GM19324 (cell line): ENCODE measurements at regions not wholly inside any gene's neighbourhood (a gene's known extent, or its start where the extent isn't known, plus 50 kb on each side); places are given as distances from the start of the nearest gene placed in this dataset.
A peak's percentile ranks its signal among the peaks of the same experiment; 100 is the strongest.
"Not testable (repeated sequence)": the region's sequence is repeated elsewhere in the genome, so short reads cannot be mapped to it uniquely, and the experiment has no call there.

Source experiments
- ATAC-seq: cut with Tn5 transposase; IDR thresholded peaks from one replicate; pipeline ENCODE4 v1.9.1; 2021; ENCODE audit warnings: mild to moderate bottlenecking, moderate library complexity; ENCODE audit not compliant: unreplicated experiment, low FRiP score

- no peak for ATAC-seq
Measured at GRCh38 chr9:38342532-38342931, 50.0 kb upstream of the ALDH1B1 start.

- ATAC-seq: no peak
Measured at GRCh38 chr9:38342096-38342495, 50.4 kb upstream of the ALDH1B1 start.

DNA sequence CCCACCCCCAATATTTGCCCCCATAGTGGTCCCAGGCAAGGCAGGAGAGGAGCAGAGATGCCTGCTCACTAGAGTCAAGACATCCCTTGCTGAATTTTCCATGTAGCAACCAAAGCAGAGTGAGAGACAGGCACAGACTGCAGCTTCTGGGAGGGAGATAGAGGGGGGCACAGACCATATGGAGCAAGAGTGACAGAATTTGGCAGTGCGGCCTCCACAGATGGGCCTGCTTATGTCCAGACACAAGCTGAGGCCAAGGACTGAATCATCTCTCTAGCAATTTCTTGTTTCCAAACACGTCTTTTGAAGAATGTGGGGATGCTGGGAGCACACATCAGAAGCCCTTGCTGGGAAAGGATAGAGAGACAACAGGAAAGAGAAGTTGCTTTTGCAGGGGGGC lies 53.0 kb upstream of the ALDH1B1 start:
- no peak for ATAC-seq

- ATAC-seq: no peak
Measured at GRCh38 chr9:38339087-38339486, 53.4 kb upstream of the ALDH1B1 start.

- no peak for ATAC-seq
Measured at GRCh38 chr9:38338342-38339018, 54.0 kb upstream of the ALDH1B1 start.

GRCh38 chr9:38337706-38338264 lies 54.7 kb upstream of the ALDH1B1 start:
- ATAC-seq: no peak

- ATAC-seq: no peak
Measured at GRCh38 chr9:38337181-38337580, 55.3 kb upstream of the ALDH1B1 start.

DNA sequence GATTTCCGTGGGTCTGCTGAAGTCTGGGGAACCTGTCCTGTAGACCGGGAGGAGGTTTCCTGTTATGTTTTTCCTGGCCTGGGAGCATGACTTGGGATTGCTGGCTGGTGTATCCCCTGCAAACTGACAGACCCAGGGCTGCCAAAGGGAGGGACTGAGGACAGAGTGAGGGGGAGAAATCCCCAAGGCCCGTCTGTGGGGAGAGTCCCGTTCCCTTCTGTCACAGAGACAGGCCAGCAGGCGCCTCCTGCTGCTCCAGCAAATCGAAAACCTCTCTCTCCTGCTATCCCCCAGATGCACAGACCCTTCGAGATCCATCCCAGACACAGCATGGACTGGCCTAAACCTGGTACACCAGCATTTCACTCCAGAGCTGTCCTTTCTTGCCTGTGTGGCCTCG lies 56.2 kb upstream of the ALDH1B1 start:
- no peak for ATAC-seq

- no peak for ATAC-seq
Measured at GRCh38 chr9:38335686-38336085, 56.8 kb upstream of the ALDH1B1 start.

DNA sequence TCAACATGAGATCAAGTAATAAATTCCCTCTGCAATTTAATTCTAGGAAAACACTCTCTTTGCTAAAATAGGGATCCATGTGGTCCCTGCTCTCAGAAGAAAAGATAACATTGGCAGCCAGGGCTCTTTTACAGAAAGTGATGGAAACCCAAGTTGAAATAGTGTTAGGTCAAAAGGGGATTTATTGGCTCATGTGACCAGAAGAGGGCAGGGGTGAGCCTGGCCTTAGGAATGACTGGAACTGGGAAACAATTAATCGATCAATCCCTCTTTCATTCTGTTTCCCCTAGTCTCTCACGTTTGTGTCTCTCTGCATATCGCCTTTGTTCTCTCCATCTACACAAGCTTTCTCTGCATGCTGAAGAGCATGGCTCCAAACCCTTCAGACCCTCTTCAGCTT lies 58.3 kb upstream of the ALDH1B1 start:
- no peak for ATAC-seq

GRCh38 chr9:38333047-38333446 lies 59.5 kb upstream of the ALDH1B1 start:
- no peak for ATAC-seq

DNA sequence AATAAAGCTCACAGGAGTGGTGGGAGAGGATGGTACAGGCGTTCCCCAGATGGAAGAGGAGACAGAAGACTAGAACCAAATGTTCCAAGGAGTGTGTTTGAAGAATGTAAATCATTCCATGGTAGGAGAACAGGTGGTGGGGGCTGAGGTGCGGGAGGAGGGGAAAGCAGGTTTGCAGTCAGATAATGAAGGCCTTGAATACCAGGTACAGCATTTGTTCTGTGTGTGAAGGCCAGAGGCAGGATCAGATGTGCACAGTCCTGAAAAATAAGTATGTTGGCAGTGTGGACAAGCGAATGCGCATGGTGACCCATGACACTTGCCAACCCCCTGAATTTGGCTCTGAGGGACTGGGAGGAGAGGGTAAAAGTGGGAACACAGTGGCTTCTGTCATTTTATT lies 59.9 kb upstream of the ALDH1B1 start:
- ATAC-seq: no peak

- ATAC-seq: no peak
Measured at GRCh38 chr9:38331141-38331540, 61.4 kb upstream of the ALDH1B1 start.

GRCh38 chr9:38329968-38330367 lies 62.5 kb upstream of the ALDH1B1 start:
- no peak for ATAC-seq

- ATAC-seq: no peak
Measured at GRCh38 chr9:38328765-38329164, 63.7 kb upstream of the ALDH1B1 start.

DNA sequence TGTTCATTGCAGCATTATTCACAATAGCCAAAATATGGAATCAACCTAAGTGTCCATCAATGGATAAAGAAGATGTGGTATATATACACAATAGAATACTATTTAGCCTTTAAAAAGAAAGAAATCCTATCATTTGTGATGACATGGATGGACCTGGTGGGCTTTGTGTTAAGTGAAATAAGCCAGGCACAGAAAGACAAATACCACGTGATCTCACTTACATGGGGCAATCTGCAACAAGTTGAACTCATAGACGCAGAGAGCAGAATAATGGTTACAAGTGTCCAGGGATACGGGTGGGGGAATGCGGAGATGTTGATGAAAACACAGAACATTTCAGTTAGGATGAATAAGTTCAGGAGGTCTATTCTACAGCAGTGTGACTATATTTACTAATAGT lies 66.4 kb upstream of the ALDH1B1 start:
- ATAC-seq: no peak

GRCh38 chr9:38324213-38324612 lies 68.3 kb upstream of the ALDH1B1 start:
- ATAC-seq: not testable (repeated sequence)

DNA sequence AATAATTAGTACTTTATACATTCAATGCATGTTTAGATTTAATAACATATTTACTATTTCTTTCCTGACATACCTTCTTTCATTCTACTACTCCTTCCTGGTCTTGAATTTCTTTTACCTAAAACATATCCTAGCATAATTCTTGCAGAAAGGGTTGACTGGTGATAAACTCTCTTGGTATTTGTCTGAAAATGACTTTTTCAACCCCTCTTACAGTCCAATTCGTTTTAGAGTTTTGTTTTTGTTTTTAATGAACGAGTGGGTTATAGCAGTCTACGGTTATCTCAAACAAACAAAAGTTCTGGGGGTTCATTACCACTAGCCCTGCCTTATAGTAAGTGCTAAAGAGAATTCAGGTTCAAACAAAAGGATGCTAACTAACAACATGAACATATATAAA lies 69.6 kb upstream of the ALDH1B1 start:
- no peak for ATAC-seq

DNA sequence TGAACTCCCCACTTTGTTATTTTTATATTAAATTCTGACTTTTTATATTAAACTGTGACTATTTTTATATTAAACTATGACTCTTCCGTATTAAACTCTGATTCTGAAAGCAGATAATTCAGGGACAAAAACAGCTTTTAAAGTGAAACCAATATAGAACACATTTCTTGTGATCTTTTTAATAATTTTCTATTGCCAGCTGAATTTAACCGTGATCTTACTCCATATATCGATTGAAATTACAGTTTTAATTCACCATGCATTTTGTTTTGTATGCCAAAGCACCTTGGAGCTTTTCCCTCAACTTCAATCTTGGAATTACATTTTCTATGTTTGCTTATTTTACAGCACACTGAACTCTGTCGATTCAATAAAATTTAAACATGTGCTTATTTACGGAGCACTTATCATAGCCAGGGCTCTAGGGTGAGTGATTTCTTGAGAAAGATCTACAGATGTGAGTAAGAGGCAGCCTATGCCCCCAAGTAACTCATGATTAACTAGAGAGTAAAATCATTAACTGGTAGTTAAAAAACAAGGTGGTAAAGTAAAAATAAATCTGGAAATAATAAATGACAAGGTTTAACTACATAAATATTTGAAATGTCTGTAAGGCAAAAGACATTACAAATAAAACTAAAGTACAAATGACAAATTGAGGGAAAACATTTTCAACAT lies 72.9 kb upstream of the ALDH1B1 start:
- ATAC-seq: no peak

DNA sequence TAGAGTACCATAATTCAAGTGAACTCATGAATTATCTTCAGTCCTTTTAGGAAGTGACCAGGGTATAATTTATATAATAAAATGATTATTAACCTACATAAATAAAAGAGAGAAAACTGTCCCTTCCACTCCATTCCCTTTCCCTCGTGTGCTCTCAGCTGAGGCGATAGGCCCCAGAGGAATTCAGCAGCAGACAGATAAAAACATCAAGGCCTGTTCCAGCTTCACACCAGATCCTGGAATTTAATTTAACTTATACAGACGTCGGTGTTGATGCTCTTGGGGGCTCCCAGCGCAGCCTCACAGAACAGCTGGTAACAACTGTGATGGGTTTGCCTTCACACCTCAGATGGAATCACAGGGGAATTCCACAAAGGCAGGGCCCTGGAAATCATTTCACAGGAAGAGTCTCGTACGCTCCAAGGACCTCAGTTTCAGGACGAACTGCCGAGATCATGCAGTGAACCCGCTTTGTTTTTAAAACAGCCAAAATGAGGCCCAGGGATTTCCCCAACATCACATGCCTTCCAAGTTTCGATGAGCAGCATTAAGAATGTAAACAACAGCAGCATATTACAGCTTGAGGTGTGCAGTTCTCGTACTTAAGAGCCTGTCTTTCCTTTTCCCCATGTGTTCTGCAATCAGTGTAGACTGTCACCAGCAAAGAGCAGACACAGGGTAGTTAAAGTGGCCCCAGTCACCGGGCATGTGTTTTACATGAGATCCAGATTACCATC lies 73.6 kb upstream of the ALDH1B1 start:
- ATAC-seq: peak; percentile 72

DNA sequence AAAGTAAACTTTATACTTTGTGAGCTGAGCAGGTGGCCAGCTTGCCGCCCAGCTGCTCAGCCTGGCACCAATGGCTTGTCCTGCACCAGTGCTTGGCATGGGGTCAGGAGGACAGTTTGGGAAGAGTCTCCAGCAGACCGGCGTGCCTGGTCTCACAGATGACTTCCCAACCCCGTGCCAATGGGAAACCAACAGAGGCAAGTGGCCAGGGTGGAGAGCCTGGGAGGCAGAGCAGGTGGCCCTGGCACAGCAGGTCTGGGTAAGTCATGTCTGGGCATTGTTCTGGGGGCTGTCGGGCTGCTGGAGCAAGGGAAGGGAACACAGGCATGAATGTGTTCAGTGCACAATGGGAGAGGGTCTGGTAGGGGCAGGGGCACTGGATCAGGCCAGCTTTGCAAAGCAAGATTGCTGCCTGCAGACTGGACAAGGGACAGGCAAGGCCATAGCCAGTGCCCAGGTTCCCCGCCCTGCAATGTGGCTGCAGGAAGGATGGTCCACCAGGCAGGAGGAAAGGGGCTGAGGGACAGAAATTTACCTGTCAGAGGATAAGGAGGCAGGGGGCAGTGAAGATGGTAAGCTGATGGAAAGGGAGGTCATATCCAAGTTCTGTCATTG lies 76.2 kb upstream of the ALDH1B1 start:
- ATAC-seq: no peak
